ENCODE measurements at regions not wholly inside any gene's neighbourhood (a gene's known extent, or its start where the extent isn't known, plus 50 kb on each side); places are given as distances from the start of the nearest gene placed in this dataset.

- no peaks in the 10 kb centered on the region for H3K4me1 ChIP-seq (ENCODE audit: control insufficient read depth in 3 of 3, insufficient read depth in 2 of 3, low read depth in 1 of 3, low read length in 2 of 3)
- H3K27me3 ChIP-seq (ENCODE audit: control insufficient read depth in 3 of 3, insufficient read depth in 3 of 3, low read length in 3 of 3): peaks cover 0 to 2% (median 0%) of the 10 kb centered on the region in 3 donors
- no peak for FAIRE-seq
- no peaks in the 10 kb centered on the region for H3K36me3 ChIP-seq (ENCODE audit: control insufficient read depth in 3 of 3, insufficient read depth in 2 of 3, low read depth in 1 of 3, low read length in 3 of 3)
- no peak overlapping the region for H3K27ac ChIP-seq (ENCODE audit: low read depth in 1 of 3, low read length in 2 of 3)
- H3K9me3 ChIP-seq (ENCODE audit: control insufficient read depth in 2 of 2, insufficient read depth in 1 of 2, low read depth in 1 of 2, low read length in 1 of 2): no peaks in the 10 kb centered on the region
- H3K4me3 ChIP-seq (ENCODE audit: low read depth in 1 of 3, low read length in 3 of 3): no peak overlapping the region
- 73 to 85% (median 78%) methylated on average over 4 of the region's 4 CpGs for WGBS, 3 donors
- DNase-seq: no peak
These were observed 427.3 kb upstream of the RASGEF1B start for GRCh38 chr4:81898862-81899504.

DNA sequence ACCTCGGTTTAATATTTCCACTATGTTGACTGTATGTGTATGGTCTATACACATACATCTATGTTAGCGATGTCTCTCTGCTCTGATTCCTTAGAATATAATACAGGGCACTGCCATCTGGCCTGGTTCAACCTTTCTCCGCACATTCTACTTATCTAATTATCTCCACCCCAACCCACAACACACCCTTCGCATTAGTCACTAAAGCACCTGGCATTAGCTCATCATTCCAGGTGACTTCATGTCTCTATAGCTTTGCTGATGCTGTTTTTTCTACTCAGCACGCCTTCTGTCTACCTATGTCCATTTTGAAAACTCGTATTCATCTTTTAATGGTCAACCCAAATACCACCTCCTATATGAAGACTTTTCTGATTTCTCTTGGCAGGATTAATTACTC is 425.2 kb upstream of the RASGEF1B start:
- peaks cover 0 to 2% (median 0%) of the 10 kb centered on the region in 3 donors for H3K27me3 ChIP-seq (ENCODE audit: control insufficient read depth in 3 of 3, insufficient read depth in 3 of 3, low read length in 3 of 3)
- H3K9me3 ChIP-seq (ENCODE audit: control insufficient read depth in 2 of 2, insufficient read depth in 1 of 2, low read depth in 1 of 2, low read length in 1 of 2): no peaks in the 10 kb centered on the region
- no peaks in the 10 kb centered on the region for H3K4me1 ChIP-seq (ENCODE audit: control insufficient read depth in 3 of 3, insufficient read depth in 2 of 3, low read depth in 1 of 3, low read length in 2 of 3)
- 52 to 81% (median 57%) methylated on average over 6 of the region's 6 CpGs for WGBS, 3 donors
- peak; percentile 21 to 72 for DNase-seq
- no peak overlapping the region for H3K27ac ChIP-seq (ENCODE audit: low read depth in 1 of 3, low read length in 2 of 3)
- peaks cover 0 to 4% (median 0%) of the 10 kb centered on the region in 3 donors for H3K36me3 ChIP-seq (ENCODE audit: control insufficient read depth in 3 of 3, insufficient read depth in 2 of 3, low read depth in 1 of 3, low read length in 3 of 3)
- no peak overlapping the region for H3K4me3 ChIP-seq (ENCODE audit: low read depth in 1 of 3, low read length in 3 of 3)
- no peak for FAIRE-seq

DNA sequence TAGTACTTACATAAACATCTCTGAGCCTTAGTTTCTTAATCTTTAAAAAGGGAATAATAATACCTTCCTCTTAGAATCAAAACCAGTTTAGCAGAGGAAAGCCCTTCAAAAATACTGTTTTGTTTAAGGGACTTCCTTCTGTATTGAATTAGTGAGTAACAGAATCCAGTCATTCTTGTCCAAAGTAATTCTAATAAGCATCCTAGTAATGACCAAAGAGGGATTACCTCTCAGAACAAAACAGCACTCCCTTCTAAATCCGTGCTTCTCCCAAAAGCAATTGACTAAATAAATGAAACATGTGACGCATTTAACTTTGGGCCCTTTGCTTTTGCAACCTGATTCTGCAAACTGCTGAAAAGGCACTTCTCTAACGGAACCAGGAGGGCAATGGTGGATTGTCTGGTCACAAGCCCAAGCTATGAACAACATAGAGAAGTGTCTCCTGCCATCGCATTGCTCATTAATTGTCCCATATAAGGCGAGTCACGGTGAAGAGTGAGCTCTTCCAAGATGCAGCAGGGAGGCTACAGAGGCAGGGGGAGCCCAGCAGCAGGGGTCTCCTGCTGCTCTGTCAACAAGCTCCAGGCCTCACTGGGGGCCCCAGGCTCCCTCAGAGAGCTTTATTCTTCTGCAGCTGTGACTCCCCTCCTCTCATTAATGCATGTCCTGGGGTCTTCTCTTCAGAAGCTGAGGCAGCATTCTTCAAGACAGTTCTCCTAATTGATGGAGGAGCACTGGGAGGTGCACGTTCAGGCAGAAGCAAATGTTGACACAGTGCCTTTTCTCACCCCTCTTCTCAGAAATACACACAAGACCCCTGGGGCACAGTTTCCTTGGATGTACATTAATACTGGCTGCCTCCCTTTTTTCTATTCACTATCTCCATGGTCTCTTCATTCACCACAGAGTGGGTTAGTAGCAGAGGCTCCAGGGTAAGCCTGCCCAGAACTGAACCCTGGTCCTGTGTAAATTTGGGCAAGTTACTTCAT is 419.6 kb upstream of the RASGEF1B start:
- H3K27ac ChIP-seq (ENCODE audit: low read depth in 1 of 3, low read length in 2 of 3): no peak overlapping the region
- peaks cover 0 to 3% (median 0%) of the 10 kb centered on the region in 3 donors for H3K27me3 ChIP-seq (ENCODE audit: control insufficient read depth in 3 of 3, insufficient read depth in 3 of 3, low read length in 3 of 3)
- peaks cover 0 to 4% (median 0%) of the 10 kb centered on the region in 3 donors for H3K36me3 ChIP-seq (ENCODE audit: control insufficient read depth in 3 of 3, insufficient read depth in 2 of 3, low read depth in 1 of 3, low read length in 3 of 3)
- no peak overlapping the region for H3K4me3 ChIP-seq (ENCODE audit: low read depth in 1 of 3, low read length in 3 of 3)
- H3K4me1 ChIP-seq (ENCODE audit: control insufficient read depth in 3 of 3, insufficient read depth in 2 of 3, low read depth in 1 of 3, low read length in 2 of 3): no peaks in the 10 kb centered on the region
- DNase-seq (peak in 1 of 2 donors; percentile 12), FAIRE-seq (no peak)
- no peaks in the 10 kb centered on the region for H3K9me3 ChIP-seq (ENCODE audit: control insufficient read depth in 2 of 2, insufficient read depth in 1 of 2, low read depth in 1 of 2, low read length in 1 of 2)
- WGBS, 3 donors: 65 to 83% (median 73%) methylated on average over 7 of the region's 7 CpGs

DNA sequence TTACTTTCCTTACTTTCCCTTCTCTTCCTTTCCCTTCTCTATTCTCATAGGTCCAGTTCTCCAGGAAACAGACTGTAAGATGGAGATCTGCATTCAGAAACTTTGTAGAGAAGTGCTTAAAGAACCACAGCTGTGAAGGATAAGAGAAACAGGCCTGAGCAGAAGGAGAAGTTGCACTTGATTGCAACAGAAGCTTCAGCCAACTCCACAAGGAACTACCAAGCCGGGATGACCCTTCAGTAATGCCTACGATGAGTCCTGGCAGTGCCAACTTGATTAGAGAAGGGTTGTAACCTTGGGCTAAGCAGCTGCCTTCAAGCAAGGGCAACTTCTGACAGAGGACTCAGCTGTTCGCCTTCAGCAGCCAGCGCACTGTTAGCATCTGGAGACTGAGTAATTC is 413.3 kb upstream of the RASGEF1B start:
- no peaks in the 10 kb centered on the region for H3K36me3 ChIP-seq (ENCODE audit: control insufficient read depth in 3 of 3, insufficient read depth in 2 of 3, low read depth in 1 of 3, low read length in 3 of 3)
- FAIRE-seq: no peak
- 86 to 95% (median 94%) methylated on average over 4 of the region's 4 CpGs for WGBS, 3 donors
- peaks cover 0 to 15% (median 0%) of the 10 kb centered on the region in 3 donors for H3K4me1 ChIP-seq (ENCODE audit: control insufficient read depth in 3 of 3, insufficient read depth in 2 of 3, low read depth in 1 of 3, low read length in 2 of 3)
- DNase-seq: no peak
- H3K9me3 ChIP-seq (ENCODE audit: control insufficient read depth in 2 of 2, insufficient read depth in 1 of 2, low read depth in 1 of 2, low read length in 1 of 2): no peaks in the 10 kb centered on the region
- H3K4me3 ChIP-seq (ENCODE audit: low read depth in 1 of 3, low read length in 3 of 3): no peak overlapping the region
- no peaks in the 10 kb centered on the region for H3K27me3 ChIP-seq (ENCODE audit: control insufficient read depth in 3 of 3, insufficient read depth in 3 of 3, low read length in 3 of 3)
- no peak overlapping the region for H3K27ac ChIP-seq (ENCODE audit: low read depth in 1 of 3, low read length in 2 of 3)

DNA sequence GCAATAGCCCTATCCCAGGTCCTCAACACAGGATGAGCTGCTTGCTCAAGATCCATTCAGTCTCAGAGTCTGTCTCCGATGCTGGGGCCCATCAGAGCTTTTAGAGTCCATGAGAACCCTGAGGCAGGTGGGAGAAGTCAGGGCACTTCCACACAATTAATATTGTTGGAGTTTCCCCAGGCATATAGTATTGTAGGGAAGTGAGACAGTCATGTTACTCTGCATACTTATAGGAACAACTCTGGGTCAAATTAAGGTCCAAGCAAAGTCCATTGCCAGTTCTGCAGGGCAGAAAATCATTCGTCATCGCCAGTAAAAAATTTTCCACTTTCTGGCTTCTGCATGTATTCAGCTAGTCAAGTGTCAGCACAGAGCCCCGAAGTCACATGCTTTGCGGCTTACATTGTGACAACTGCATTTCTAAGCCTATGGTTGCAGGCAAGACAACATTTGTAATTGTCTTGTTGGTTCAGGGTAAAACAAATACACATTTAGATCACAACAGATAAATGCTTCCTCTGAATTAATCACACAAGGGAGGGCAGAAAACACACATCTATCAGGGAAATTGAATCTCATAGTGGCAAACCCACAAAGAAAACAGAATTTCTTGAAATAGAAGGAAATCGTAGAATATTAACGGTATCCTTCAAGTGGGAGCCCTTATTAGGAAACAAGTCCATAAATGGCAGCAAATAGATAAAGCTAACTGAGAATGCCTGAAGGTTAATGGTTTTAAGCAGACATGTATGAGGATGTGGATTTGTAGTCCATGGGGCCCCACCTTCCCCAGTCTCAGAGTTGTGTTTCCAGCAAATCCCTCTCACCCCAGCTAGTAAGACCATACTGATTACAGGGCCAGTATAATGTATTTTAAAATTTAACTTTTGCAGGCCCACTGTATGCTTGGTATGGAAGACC is 412.1 kb upstream of the RASGEF1B start:
- H3K27me3 ChIP-seq (ENCODE audit: control insufficient read depth in 3 of 3, insufficient read depth in 3 of 3, low read length in 3 of 3): no peaks in the 10 kb centered on the region
- WGBS, 3 donors: 82 to 91% (median 90%) methylated on average over 7 of the region's 7 CpGs
- DNase-seq: peak in 1 of 2 donors; percentile 74
- no peaks in the 10 kb centered on the region for H3K36me3 ChIP-seq (ENCODE audit: control insufficient read depth in 3 of 3, insufficient read depth in 2 of 3, low read depth in 1 of 3, low read length in 3 of 3)
- no peak for FAIRE-seq
- no peak overlapping the region for H3K4me3 ChIP-seq (ENCODE audit: low read depth in 1 of 3, low read length in 3 of 3)
- H3K4me1 ChIP-seq (ENCODE audit: control insufficient read depth in 3 of 3, insufficient read depth in 2 of 3, low read depth in 1 of 3, low read length in 2 of 3): peaks cover 0 to 15% (median 0%) of the 10 kb centered on the region in 3 donors
- H3K27ac ChIP-seq (ENCODE audit: low read depth in 1 of 3, low read length in 2 of 3): peak overlapping the region in 1 of 3 donors; percentile 66
- no peaks in the 10 kb centered on the region for H3K9me3 ChIP-seq (ENCODE audit: control insufficient read depth in 2 of 2, insufficient read depth in 1 of 2, low read depth in 1 of 2, low read length in 1 of 2)

DNA sequence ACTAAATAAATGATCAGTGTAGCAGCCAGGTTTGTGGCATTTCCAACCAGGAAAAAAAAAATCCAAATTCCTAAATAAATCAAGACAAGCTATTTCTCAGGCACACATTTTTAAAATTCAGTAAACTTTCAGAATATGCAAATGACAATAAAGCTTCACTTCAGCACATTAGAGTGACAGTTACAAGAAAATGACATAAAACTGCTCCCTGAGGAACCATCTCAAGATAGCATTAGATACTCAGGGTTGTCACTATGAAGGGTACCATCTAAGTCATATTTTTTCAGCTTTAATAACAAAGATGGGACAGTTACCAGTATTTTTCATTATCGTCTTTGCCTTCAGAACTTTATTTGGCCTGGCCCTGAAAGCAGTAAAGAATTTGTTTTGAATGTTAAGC is 411.3 kb upstream of the RASGEF1B start:
- Histone ChIP-seq H3K27me3 (ENCODE audit: control insufficient read depth in 3 of 3, insufficient read depth in 3 of 3, low read length in 3 of 3) (no peaks in the 10 kb centered on the region), H3K4me3 (ENCODE audit: low read depth in 1 of 3, low read length in 3 of 3) (no peak overlapping the region), H3K4me1 (ENCODE audit: control insufficient read depth in 3 of 3, insufficient read depth in 2 of 3, low read depth in 1 of 3, low read length in 2 of 3) (peaks cover 0 to 15% (median 0%) of the 10 kb centered on the region in 3 donors), H3K27ac (ENCODE audit: low read depth in 1 of 3, low read length in 2 of 3) (peak overlapping the region in 1 of 3 donors; percentile 66), H3K9me3 (ENCODE audit: control insufficient read depth in 2 of 2, insufficient read depth in 1 of 2, low read depth in 1 of 2, low read length in 1 of 2) (no peaks in the 10 kb centered on the region), H3K36me3 (ENCODE audit: control insufficient read depth in 3 of 3, insufficient read depth in 2 of 3, low read depth in 1 of 3, low read length in 3 of 3) (no peaks in the 10 kb centered on the region)
- 94 to 97% (median 95%) methylated on average over 1 of the region's 1 CpG for WGBS, 3 donors
- no peak for DNase-seq
- FAIRE-seq: no peak

- Histone ChIP-seq H3K27ac (ENCODE audit: low read depth in 1 of 3, low read length in 2 of 3) (peak overlapping the region in 1 of 3 donors; percentile 8), H3K36me3 (ENCODE audit: control insufficient read depth in 3 of 3, insufficient read depth in 2 of 3, low read depth in 1 of 3, low read length in 3 of 3) (no peaks in the 10 kb centered on the region), H3K27me3 (ENCODE audit: control insufficient read depth in 3 of 3, insufficient read depth in 3 of 3, low read length in 3 of 3) (no peaks in the 10 kb centered on the region), H3K9me3 (ENCODE audit: control insufficient read depth in 2 of 2, insufficient read depth in 1 of 2, low read depth in 1 of 2, low read length in 1 of 2) (no peaks in the 10 kb centered on the region), H3K4me1 (ENCODE audit: control insufficient read depth in 3 of 3, insufficient read depth in 2 of 3, low read depth in 1 of 3, low read length in 2 of 3) (peaks cover 0 to 15% (median 0%) of the 10 kb centered on the region in 3 donors), H3K4me3 (ENCODE audit: low read depth in 1 of 3, low read length in 3 of 3) (no peak overlapping the region)
- FAIRE-seq: no peak
- WGBS, 3 donors: 59 to 80% (median 62%) methylated on average over 3 of the region's 3 CpGs
- no peak for DNase-seq
These were observed 410.3 kb upstream of the RASGEF1B start for GRCh38 chr4:81881855-81882621.

Measured in small intestine (tissue), 7 donors.